Astrocyte (in vitro differentiated cells and primary cell): ENCODE measurements at regions not wholly inside any gene's neighbourhood (a gene's known extent, or its start where the extent isn't known, plus 50 kb on each side); places are given as distances from the start of the nearest gene placed in this dataset.

ENCODE experiments used
- EZH2 ChIP-seq: IDR thresholded peaks from 2 replicates; pipeline ENCODE4 v1.6.1; 2012; ENCODE audit warnings: mild to moderate bottlenecking, low read length, inconsistent platforms; ENCODE audit not compliant: insufficient read depth
- TF ChIP-seq, protein P1 (sequence below): IDR thresholded peaks from 2 replicates; pipeline ENCODE4 v1.5.1; 2011; ENCODE audit warnings: low read depth, mild to moderate bottlenecking, inconsistent platforms, low read length, moderate library complexity; ENCODE audit not compliant: insufficient read depth

DNA sequence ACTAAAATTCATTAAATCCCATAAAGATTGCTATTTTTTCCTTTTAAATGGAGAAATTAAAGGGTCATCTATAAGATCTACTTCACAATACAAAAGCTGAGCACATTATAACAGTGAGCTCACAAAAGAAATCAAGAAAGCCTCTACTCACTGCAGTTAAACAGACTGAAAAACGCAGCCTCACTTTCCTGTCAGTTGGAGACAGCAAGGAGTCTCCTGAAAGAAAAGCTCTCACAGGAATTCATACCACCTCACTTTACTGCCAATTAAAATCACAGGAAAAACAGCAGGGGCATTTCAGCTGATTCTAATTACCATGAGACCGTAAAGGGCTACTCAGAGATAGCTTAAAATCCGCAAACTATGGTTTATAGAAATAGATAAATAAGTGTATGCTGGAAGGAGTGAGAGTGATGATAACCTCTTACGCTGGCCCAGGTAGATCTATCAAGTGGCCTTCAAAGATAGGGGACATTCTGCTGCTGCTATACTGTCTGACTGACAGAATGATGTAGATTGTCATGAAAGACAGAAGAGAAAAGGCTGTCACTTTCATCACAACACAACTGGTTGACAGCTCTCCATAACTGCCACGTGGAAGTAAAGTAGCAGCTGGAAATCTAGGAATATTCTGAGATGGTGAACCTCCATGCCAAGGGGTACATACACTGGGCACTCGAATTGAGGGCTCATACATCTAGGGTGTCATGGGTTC lies 1333.7 kb upstream of the DIAPH2 start:
- TF ChIP-seq, protein P1, sequence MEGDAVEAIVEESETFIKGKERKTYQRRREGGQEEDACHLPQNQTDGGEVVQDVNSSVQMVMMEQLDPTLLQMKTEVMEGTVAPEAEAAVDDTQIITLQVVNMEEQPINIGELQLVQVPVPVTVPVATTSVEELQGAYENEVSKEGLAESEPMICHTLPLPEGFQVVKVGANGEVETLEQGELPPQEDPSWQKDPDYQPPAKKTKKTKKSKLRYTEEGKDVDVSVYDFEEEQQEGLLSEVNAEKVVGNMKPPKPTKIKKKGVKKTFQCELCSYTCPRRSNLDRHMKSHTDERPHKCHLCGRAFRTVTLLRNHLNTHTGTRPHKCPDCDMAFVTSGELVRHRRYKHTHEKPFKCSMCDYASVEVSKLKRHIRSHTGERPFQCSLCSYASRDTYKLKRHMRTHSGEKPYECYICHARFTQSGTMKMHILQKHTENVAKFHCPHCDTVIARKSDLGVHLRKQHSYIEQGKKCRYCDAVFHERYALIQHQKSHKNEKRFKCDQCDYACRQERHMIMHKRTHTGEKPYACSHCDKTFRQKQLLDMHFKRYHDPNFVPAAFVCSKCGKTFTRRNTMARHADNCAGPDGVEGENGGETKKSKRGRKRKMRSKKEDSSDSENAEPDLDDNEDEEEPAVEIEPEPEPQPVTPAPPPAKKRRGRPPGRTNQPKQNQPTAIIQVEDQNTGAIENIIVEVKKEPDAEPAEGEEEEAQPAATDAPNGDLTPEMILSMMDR, result no peak
- TF ChIP-seq EZH2, result no peak
